ENCODE measurements at regions not wholly inside any gene's neighbourhood (a gene's known extent, or its start where the extent isn't known, plus 50 kb on each side); places are given as distances from the start of the nearest gene placed in this dataset.
A peak's percentile ranks its signal among the peaks of the same experiment; 100 is the strongest.

GRCh38 chr5:38670878-38671277 lies 114.4 kb upstream of the LIFR start (continued):
- TF ChIP-seq EZH2phosphoT487 (IDR thresholded peaks at IDR 0.05; ENCODE audit: borderline replicate concordance, low read depth) (no peak), POLR2AphosphoS5 (IDR thresholded peaks at IDR 0.05; ENCODE audit: low read depth, low read length) (no peak; the same call in 1 of the 2 replicates), USF2 (IDR thresholded peaks at IDR 0.05; ENCODE audit: borderline replicate concordance, low read depth, low read length) (no peak), RAD21 (IDR thresholded peaks at IDR 0.05; ENCODE audit: low read length) (no peak)

GRCh38 chr5:38672059-38672788 lies 115.8 kb upstream of the LIFR start:
- H4K20me1 ChIP-seq (ENCODE audit: insufficient read depth): no peaks in the 10 kb centered on the region
- CTCF ChIA-PET: interaction anchor here (2.6 to 3.0 kb wide), 2 partner anchors 137 to 230 kb away, joined by 7 to 8 read pairs; no protein-coding TSS in a partner anchor
- H3K79me2 ChIP-seq (ENCODE audit: insufficient read depth): no peaks in the 10 kb centered on the region
- H3K27ac ChIP-seq (ENCODE audit: low read depth in 2 of 2, low read length in 1 of 2): peak overlapping the region; percentile 17 to 62; a peak in 2 of 4 replicates
- H3K9me3 ChIP-seq: no peaks in the 10 kb centered on the region
- POLR2A ChIA-PET: no interaction called here
- DNase-seq: no peak
- TF ChIP-seq EP300 (IDR thresholded peaks at IDR 0.05; ENCODE audit: borderline replicate concordance in 1 of 2, low read depth in 1 of 2, low read length in 1 of 2) (peak; percentile 45 to 58; a peak in 2 of 4 replicates), FOSL2 (IDR thresholded peaks at IDR 0.05; ENCODE audit: borderline replicate concordance, low read depth) (peak; percentile 34; the same call in 1 of the 2 replicates), RFX5 (IDR thresholded peaks at IDR 0.05; ENCODE audit: low read length) (no peak), TCF12 (IDR thresholded peaks at IDR 0.05) (peak; percentile 92), USF2 (IDR thresholded peaks at IDR 0.05; ENCODE audit: borderline replicate concordance, low read depth, low read length) (no peak), CHD2 (IDR thresholded peaks at IDR 0.05; ENCODE audit: low read length, partially characterized antibody) (no peak), GATA2 (CRISPR knock-in tag; IDR thresholded peaks at IDR 0.05) (no peak), NFIC (IDR thresholded peaks at IDR 0.05; ENCODE audit: borderline replicate concordance) (no peak), CTCF (IDR thresholded peaks at IDR 0.05) (no peak), POLR2AphosphoS5 (IDR thresholded peaks at IDR 0.05; ENCODE audit: low read depth, low read length) (peak; percentile 71), JUND (IDR thresholded peaks at IDR 0.05) (peak; percentile 55; the same call in 1 of the 2 replicates)
- TF ChIP-seq, protein P1, sequence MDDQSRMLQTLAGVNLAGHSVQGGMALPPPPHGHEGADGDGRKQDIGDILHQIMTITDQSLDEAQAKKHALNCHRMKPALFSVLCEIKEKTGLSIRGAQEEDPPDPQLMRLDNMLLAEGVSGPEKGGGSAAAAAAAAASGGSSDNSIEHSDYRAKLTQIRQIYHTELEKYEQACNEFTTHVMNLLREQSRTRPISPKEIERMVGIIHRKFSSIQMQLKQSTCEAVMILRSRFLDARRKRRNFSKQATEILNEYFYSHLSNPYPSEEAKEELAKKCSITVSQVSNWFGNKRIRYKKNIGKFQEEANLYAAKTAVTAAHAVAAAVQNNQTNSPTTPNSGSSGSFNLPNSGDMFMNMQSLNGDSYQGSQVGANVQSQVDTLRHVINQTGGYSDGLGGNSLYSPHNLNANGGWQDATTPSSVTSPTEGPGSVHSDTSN (IDR thresholded peaks at IDR 0.05): peak; percentile 68; the same call in 1 of the 2 replicates
- no peak overlapping the region for H3K9ac ChIP-seq
- H3K4me3 ChIP-seq (ENCODE audit: low read depth in 2 of 2, low read length in 1 of 2): no peak overlapping the region
- peaks cover 0 to 2% of the 10 kb centered on the region in 2 experiments; a peak in 1 of 4 replicates for H3K4me1 ChIP-seq (ENCODE audit: control insufficient read depth in 1 of 2, insufficient read depth in 2 of 2, low read depth in 1 of 2, low read length in 1 of 2)
- H3F3A ChIP-seq (replicated peaks; ENCODE audit: insufficient read depth): no peaks in the 10 kb centered on the region
- H3K36me3 ChIP-seq (replicated peaks in 1 of 2; ENCODE audit: control insufficient read depth in 1 of 2, insufficient read depth in 2 of 2, low read length in 1 of 2): no peaks in the 10 kb centered on the region
- H3K9me2 ChIP-seq: no peaks in the 10 kb centered on the region
- WGBS (ENCODE audit: low lambda C conversion rate): 60% methylated on average over 5 of the region's 5 CpGs
- 0 out of 2 replicates have a peak overlapping the region, but pooled peaks have one; percentile 14 for H2AFZ ChIP-seq (ENCODE audit: low read depth)
- H3K27me3 ChIP-seq (ENCODE audit: insufficient read depth): no peaks in the 10 kb centered on the region
- H3K4me2 ChIP-seq: no peak overlapping the region

Data from SK-N-SH (cell line).